GM21528 (cell line): ENCODE measurements at regions not wholly inside any gene's neighbourhood (a gene's known extent, or its start where the extent isn't known, plus 50 kb on each side); places are given as distances from the start of the nearest gene placed in this dataset.

Experiments used
- ATAC-seq: cut with Tn5 transposase; IDR thresholded peaks from one replicate; pipeline ENCODE4 v1.9.1; 2021; ENCODE audit warnings: mild to moderate bottlenecking, moderate library complexity; ENCODE audit not compliant: unreplicated experiment, low FRiP score

DNA sequence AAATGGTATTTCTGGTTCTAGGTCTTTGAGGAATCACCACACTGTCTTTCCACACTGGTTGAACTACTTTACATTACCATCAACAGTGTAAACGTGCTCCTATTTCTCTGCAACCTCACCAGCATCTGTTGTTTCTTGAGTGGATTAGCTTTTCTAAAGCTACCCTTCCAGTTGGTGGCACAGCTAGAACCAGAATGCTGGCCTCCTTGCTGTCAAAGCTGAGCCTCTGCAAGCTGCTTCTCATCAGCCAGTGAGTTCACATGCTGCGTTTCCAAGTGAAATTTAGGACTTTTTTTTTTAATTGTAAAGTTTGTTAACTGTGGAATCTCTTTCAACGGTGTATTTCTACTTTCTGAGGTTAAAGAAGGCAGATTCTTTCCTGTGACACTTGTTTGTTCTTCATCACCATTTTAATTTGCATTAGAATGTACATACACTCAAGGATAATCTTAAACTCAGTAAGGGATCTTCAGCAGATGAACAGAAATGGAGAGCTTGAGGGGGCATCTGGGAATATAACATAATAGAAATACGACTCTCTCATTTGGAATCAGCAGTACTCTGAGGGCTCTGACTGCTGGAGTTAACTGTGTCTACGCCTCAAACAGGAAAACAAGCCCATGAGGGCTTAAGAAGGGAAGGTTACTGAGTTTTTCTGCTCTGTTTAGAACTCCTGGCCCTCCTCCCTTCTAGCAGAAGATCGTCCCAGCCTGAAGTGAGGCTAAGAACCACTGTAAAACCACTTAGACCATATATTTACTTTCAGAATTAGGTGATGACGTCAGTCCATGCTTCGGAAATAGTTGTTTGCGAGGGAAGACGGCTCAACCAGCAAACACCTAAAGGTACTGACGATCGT lies 148.4 kb upstream of the FAM20A start:
- no peak for ATAC-seq

DNA sequence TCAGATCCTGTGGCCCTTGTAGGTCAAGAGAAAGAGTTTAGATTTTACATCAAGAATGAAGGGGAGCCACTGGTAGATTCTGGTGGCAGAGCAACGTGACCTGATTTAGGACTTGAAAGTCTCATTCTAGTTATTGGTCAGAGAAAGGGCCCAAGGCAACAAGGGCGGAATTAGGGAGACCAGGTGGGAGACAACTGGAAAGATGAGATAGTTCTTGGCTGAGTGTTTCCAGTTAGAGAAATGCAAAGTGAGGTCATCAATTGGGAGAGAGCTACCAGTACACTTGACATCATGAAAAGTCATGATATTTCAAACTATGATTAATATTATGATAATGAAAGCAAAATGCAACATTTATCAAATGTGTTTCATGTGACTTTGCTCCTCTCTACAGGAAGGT lies 147.2 kb upstream of the FAM20A start:
- ATAC-seq, result no peak

DNA sequence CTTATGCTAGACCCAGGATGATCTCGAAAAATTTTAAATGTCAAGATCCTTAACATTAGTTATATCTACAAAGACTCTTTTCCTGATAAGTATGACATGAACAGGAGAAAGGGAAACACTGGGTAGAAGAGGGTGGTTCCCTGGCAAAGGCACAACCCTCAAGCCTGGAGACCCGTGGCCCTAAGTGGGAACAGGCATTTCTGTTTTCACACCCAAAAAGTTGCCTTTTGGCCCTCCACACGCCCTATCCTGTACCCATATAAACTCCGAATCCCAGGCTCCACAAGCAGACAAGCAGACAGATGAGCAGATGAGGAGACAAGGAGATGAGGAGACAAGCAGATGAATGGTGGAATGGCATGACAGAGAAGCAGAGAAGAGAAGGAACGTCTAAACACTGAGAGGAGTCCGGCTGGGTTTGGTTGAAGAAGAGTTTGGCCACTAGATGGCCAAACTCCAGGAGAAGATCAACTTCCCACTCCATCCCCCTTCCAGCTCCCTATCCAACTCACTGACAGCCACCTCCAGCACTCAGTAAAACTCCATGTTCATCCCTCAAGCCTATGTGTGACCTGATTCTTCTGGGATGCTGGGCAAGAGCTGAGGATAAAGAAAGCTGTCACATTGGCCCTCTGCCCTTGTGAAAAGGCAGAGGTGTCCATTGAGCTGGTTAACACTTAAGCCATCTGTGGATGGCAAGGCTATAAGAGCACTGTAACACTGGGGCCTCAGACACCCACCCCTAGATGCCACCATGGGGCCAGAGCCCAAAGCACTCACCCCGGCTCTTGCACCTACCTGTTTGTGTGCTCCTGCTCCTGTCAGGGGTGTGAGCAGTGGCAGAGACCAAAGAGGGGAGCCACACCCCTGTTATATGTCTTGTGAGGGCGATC lies 139.6 kb upstream of the FAM20A start:
- ATAC-seq, result no peak

DNA sequence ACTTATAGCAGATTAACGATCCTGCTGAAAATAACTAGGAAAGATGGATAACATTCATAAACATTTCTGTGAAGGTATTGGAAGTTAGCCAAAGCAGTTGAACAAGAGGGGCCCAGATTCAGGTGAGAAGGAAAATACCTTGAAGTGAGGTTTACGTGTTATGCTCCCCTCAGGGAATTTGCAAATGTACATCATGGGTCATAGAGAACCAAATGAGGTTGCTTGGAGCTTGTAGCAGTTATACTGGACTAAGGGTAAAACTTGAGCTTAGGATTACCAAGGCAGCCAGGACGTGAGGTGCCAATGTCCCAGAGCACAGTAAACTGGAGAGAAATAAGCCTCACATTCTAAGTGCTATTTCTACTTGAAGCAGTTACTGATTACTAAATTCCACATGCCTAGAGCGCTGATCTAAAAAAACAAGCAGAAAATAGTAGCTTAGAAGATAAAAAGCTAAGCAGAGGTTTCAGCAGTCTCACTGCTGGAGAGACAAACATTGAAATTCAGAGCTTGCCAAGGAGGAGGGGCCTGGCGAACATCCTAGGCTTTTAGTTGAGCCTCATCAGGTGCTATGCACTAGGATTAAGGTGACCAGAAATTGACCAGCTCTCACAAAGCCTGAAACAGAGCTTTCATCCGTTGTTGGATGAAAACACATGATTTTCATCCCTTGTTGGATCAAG lies 136.7 kb upstream of the FAM20A start:
- ATAC-seq, result no peak

DNA sequence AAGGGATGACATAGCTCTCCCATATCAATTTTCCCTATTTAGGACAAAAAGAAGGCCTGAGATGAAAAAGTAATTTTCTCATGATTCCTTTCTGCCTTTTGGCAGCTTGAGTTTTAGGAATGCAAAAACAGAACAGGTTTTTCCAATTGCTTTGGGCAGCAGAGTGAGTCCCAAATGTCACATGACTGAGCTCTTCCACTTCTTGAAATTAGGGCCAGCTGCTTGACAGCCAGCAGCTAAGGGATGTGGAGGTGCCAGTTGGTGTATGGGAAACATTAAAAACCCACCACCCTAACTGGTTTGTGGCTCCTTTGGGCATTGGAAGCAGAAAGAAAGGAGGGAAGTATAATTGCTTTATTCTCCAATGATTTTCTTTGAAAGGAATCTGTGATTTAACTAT lies 133.8 kb upstream of the FAM20A start:
- ATAC-seq, result no peak

DNA sequence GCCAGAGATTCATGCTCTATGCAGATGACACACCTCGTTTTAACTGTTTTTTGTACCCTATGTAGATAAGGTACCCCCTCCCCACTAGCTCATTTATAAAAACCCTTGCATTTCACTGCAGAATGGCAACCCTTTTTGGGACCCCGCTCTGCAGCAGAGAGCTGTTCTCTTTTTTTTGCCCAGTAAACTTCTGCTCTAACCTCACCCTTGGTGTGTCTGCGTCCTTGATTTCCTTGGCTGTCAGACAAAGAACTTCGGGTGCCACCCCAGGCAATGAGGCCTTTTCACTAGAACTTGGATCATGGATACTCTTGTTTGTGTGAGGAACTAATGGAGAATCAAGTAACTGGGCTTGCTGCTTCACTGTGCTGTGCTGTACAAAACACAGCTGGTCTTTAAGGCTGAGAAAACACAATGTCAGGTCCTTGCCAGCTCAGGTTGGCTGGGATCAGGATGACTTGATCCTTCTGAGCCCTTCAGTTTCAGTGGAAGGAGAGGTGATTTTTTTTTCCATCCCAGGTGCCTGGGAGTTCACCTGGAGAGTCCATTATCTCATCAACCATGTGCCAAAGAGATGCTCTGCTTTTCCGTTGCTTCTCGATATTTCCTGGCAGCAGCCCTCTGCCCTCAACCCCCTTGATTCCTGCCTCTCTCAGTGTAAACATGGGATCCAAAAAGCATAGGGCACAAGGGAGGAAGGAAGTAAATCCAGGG lies 133.2 kb upstream of the FAM20A start:
- ATAC-seq, result no peak

DNA sequence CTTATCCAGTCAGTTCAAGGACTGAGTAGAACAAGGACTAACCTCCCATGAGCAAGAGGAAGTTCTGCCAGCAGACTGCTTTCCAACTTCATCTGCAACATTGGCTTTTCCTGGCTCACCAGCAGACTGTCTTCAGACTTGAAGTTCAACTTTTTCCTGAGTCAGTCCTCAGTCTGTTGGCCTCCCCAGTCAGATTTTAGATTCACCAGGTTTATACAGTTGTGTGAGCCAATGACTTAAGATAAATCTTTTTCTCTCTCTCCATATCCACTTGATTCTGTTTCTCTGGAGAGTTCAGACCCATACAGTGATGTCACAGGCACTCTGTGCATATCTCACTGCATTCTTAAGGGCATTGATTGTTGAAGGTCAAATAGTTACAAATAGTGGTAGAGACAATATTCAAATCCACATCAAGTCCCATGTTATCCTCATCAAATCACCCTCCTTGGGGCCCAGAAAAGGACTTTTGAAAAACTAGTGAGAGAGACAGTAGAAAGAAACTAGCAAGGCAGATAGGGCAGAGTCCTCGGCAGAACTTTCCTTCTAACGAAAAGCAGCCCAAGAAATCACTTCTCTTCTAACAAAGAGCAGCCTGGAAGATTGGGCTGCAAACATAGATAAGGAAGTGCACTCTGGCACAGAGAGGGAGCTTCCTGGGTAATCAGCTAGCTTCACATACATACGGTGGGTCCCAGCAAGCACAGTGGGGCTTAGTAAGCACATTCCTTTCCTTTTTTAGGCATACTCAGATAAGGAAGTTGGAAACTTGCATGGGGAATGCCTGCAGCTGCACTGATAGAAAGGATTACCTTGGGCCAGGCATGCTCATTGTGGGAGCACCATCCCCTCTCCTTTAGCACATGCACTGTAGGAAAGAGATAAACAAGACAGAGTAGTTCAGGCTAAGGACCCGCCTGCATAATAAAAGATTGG lies 132.3 kb upstream of the FAM20A start:
- no peak for ATAC-seq

DNA sequence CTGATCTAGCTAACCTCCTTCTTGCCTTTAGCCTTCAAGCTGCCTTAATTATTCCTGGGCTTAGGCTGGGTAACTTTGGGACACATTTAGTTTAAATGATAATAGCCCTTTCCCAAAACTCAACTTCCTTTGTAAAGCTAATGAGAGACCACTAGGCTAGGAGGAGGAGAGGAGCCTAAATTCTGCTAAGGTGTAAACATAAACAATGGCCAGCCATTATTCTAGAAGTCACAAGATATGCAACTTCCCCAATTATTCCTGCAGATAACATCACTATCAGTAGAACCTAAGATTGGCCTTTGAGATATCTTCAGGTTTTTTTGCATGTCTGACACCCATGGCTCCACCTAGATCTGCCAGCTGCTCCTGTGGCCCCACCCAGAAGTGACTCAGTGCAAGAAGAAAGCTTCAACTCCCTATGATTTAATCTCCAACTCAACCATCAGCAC lies 131.2 kb upstream of the FAM20A start:
- no peak for ATAC-seq

DNA sequence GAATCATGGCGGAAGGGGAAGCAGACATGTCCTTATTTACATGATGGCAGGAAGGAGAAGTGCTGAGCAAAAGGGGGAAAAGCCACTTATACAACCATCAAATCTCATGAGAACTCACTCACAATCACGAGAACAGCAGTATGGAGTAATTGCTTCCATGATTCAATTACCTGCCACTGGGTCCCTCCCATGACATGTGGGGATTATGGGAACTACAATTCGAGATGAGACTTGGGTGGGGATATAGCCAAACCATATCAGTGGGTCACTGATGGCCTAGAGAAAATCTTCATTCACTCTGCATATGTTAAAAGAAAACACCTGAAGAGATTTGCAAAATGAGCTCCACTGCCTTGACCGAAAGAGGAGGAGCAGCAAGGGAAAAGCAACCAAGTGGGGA lies 130.3 kb upstream of the FAM20A start:
- no peak for ATAC-seq

DNA sequence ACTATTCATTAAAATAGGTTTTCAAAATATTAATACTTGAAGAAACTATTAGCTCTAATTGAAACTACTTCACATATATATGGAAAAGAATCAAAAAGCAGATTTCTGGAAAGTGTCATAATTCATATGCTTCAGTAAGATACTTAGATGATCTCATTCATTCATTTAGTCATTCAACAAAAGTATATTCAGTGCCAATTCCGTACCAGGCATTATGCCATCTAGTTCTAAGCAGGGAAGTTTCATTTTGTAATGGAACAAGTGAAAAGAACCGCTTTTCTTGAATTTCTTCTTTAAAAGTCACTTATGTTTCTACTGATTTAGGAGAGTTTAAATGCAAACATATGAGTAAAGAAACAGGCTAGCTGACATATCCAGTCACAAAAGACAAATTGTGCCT lies 118.3 kb upstream of the FAM20A start:
- ATAC-seq, result no peak

DNA sequence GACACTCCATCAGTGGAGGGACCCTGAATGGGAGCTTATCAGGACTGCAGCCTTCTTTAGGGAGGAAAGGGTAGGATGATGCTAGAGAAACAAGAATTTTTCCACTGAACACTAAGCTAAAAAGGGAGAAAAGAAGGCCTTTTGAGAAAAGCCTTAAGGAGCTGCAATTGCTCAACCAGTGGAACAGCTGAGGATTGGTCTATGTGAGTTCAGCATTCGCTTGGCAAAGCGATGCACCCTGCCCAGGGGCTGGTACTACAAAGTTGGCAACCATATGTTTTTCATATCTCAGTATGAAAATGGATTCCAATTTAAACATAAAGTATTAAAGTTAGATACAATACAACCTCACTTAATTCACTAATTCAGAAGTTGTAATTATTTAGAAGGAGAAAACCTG lies 117.8 kb upstream of the FAM20A start:
- no peak for ATAC-seq

DNA sequence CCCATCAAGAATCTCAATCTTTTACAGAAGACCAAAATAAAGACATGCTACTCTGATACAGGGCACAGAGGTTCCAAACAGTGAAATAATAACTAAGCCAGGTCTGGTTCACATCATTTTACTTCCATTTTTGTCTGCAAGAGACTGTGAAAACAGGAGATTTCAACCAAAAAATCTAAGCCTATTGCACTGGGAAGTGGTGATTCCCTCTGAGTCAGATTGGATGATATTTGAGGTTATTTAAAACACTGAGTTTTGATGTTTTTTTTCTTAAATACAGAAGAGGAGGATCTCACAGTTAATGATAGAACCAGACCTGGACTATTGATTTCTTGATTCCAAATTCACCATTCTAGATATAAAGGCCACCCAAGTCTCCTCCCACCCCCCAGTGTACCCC lies 117.3 kb upstream of the FAM20A start:
- ATAC-seq, result no peak

DNA sequence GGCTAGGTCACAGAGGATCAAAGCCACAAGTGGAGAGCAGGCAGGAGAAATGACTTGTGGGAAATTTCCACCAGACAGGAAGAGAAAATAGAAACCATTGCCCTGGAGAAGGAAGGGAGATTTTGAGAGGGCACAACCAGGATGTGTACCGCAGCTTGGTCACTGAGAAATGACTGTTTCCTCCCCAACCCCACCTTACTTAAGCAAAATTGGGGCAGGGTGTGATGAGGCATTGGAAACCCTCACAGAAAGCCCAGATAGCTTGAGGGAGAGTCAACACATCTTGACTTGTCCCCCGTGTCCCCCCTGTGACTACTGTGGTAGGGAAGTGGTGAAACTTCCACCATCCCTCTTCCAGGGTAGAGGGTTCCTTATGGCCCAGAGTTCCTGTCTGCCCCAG lies 113.5 kb upstream of the FAM20A start:
- ATAC-seq, result no peak

DNA sequence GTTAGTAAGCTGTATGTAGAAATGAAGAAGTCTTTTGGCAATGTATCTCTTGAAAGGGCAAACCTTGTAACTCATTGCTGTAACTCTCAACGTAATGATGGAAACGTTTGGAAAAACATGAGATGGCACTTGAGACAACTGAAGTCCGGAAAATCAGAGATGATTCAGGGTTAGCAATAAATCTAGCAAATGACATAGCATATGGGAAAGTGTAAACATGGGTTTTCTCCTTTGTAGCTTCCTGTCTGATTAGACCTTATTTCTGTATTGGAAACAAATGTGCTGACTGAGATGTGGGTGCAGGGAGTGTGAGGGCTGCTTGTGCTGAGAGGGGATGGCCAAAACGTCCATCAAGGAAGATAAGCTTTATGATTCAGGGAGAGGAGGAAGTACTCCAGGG lies 110.7 kb upstream of the FAM20A start:
- ATAC-seq, result no peak

DNA sequence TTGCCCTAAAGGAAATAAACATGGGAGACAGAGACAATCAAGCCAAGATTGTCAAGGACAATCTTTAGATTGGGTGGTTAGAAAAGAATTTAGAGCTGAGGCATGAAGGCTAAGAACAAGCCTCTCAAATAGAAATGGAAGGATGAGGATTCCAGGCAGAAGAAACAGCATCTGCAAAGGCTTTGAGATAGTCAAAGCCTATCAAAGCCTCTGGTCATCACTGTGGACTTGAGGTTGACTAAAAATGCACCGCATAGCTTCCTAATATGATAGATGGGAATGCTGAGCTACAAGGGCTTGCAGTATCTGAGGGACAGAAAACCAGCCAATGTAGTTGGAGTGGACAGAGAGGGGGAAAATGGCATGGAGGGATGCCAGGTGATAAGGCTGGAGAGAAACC lies 109.8 kb upstream of the FAM20A start:
- ATAC-seq, result no peak

DNA sequence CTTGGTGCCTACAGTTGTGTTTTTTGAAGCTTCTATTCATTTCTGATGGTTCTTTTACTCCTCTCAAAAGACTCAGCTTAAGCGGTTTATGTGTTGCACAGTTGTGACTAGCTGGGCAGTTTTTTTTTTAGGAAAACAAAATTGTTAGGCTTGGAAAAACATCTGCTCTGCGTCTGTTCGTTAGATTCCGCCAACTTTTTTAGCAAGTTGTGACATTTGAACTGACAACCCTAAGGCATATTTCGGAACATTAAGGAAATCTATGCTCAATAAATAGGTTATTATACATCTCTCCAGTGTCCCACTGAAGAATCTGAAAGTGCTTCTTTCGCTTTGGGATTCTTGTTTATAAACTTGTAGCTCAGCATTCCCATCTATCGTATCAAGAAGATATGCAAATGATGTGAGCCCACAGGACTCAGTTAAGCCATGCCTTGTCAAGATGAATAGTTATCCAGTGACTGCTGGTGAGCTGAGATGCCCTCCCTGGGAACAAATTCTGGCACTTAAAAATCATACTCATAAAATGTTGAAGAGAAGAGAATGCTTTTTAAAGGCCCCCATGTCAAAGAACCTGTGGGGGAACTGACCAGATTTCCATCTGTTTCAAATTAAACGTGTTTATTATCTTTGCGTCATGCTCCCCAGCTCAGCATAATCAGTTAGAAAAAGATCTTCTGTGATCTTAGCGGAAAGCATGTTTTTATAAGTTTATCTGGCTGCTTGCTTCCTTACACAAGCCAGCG lies 109.0 kb upstream of the FAM20A start:
- ATAC-seq, result no peak

DNA sequence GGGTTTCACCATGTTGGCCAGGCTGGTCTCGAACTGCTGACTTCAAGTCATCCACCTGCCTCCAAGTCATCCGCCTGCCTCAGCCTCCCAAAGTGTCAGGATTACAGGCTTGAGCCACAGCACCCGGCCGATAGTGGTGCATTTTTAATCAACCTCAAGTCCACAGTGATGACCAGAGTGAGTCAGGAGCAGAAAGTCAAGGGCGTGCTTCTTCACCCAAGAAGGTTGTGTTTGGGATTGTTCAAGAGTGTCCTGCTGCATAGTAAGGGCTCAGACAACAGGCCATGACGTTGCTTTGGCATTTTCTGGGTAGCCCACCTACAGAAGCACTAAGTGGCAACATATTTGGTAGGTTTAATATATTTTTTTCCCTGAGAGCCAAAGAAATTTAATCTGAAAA lies 108.3 kb upstream of the FAM20A start:
- no peak for ATAC-seq

DNA sequence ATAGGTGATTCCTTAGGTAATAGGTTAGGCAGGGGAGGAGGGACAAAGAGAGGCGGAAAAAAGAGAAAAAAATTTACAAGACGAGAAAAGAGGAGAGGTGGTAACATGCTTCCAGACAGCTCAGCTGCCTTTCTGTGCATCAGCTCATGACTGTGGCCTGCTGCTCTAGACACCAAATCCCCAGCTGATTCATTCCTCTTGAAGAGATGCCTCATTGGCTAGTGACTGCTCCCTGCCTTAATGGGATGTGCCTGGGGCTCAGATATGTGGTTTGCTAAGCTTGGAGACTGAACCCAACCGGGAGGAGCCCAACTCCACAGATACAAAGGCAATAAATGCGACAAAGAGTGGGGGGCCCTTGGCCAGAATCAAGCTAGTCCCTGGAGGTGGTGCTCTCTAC lies 105.9 kb upstream of the FAM20A start:
- ATAC-seq, result no peak
